ENCODE measurements at regions not wholly inside any gene's neighbourhood (a gene's known extent, or its start where the extent isn't known, plus 50 kb on each side); places are given as distances from the start of the nearest gene placed in this dataset.

GRCh38 chr6:88494401-88495140 is 328.4 kb upstream of the CNR1 start:
- TF ChIP-seq POLR2AphosphoS5 (IDR thresholded peaks at IDR 0.05; ENCODE audit: borderline replicate concordance, low read depth, low read length) (no peak), EZH2 (IDR thresholded peaks at IDR 0.05) (no peak)
